GM12878 (cell line): ENCODE measurements at regions not wholly inside any gene's neighbourhood (a gene's known extent, or its start where the extent isn't known, plus 50 kb on each side); places are given as distances from the start of the nearest gene placed in this dataset.

Source experiments
- ATAC-seq: fragments of 200-7000 bp; cut with Tn5 transposase; 3 replicates; pipeline ENCODE4 v1.9.1; 2020; ENCODE audit warnings: mild to moderate bottlenecking, moderate library complexity
- BruUV-seq: library from RNA; stranded (reverse); fragments of 400-500 nt; replicated peaks from 2 replicates; lab custom pipeline; 2021; lab: Mats Ljungman, UMichigan
- CTCF ChIA-PET: fragments of 300-600 bp; sonication (Branson Sonifier 250); formaldehyde crosslinking; extraction: SDS; loops from one replicate; lab custom pipeline; 2021; ENCODE audit warnings: inconsistent platforms; lab: Yijun Ruan, JAX
- POLR2A ChIA-PET: fragments of 350-600 bp; formaldehyde crosslinking; extraction: SDS; loops from one replicate; lab custom pipeline; 2021; ENCODE audit warnings: inconsistent platforms; lab: Charles Lee
- RAD21 ChIA-PET: fragments of 300-600 bp; sonication (Branson Sonifier 250); formaldehyde crosslinking; loops from one replicate; lab custom pipeline; 2023; ENCODE audit warnings: antibody characterized with exemption; ENCODE audit not compliant: unreplicated experiment; lab: Charles Lee
- SMC1A ChIA-PET: fragments of 300-600 bp; sonication (Branson Sonifier 250); formaldehyde crosslinking; loops from one replicate; lab custom pipeline; 2023; ENCODE audit not compliant: unreplicated experiment, uncharacterized antibody; lab: Charles Lee
- DNase-seq: peaks from one replicate; pipeline ENCODE4 v3.0.0-alpha.2; 2011; ENCODE audit warnings: low read depth, low spot score
- FAIRE-seq: peaks from 3 replicates; lab custom pipeline; 2011; peaks lifted over from hg19 to GRCh38; lab: Jason Lieb, UNC
- H2AFZ ChIP-seq: 2 replicates; pipeline ENCODE4 v1.6.0; 2011; ENCODE audit warnings: low read depth, low read length, control low read depth; ENCODE audit not compliant: control insufficient read depth
- H3K27ac ChIP-seq: 2 replicates; pipeline ENCODE4 v1.5.1; 2011; ENCODE audit warnings: control low read depth; ENCODE audit not compliant: control insufficient read depth, insufficient read depth
- H3K27me3 ChIP-seq, 2 experiments: replicated peaks in 1 of 2; 2 replicates each; pipeline versions ENCODE4 v1.6.0 to v1.6.1; 2011; ENCODE audit warnings: low read length in 1 of 2; ENCODE audit not compliant: control insufficient read depth in 2 of 2, insufficient read depth in 2 of 2
- H3K36me3 ChIP-seq, 2 experiments: 2 replicates each; pipeline ENCODE4 v1.5.1; 2011; ENCODE audit warnings: low read length in 1 of 2; ENCODE audit not compliant: control insufficient read depth in 2 of 2, insufficient read depth in 2 of 2
- H3K4me1 ChIP-seq: 2 replicates; pipeline ENCODE4 v1.6.1; 2011; ENCODE audit warnings: mild to moderate bottlenecking, low read length, moderate library complexity, mixed read lengths; ENCODE audit not compliant: control insufficient read depth, insufficient read depth
- H3K4me2 ChIP-seq: 2 replicates; pipeline ENCODE4 v1.6.0; 2011; ENCODE audit warnings: control low read depth; ENCODE audit not compliant: control insufficient read depth, insufficient read depth
- H3K4me3 ChIP-seq: fragments of 200-600 bp; sonication (generic); 2 replicates; pipeline ENCODE4 v1.5.1; 2016
- H3K79me2 ChIP-seq: 2 replicates; pipeline ENCODE4 v1.6.0; 2011; ENCODE audit warnings: low read length; ENCODE audit not compliant: control insufficient read depth, insufficient read depth
- H3K9ac ChIP-seq: 2 replicates; pipeline ENCODE4 v1.8.0; 2011; ENCODE audit warnings: low read length, control low read depth, mixed read lengths; ENCODE audit not compliant: control insufficient read depth, insufficient read depth
- H3K9me3 ChIP-seq: replicated peaks from 3 replicates; pipeline ENCODE4 v1.5.1; 2011; ENCODE audit warnings: mild to moderate bottlenecking, low read length; ENCODE audit not compliant: control insufficient read depth, insufficient read depth
- H4K20me1 ChIP-seq: 2 replicates; pipeline ENCODE4 v1.6.0; 2011; ENCODE audit not compliant: control insufficient read depth, insufficient read depth
- CHD1 ChIP-seq: IDR thresholded peaks from 2 replicates; pipeline ENCODE4 v1.6.1; 2012; ENCODE audit warnings: low read depth, low read length, improper control_type of control experiment
- EZH2 ChIP-seq: IDR thresholded peaks from 2 replicates; pipeline ENCODE4 v1.6.1; 2012; ENCODE audit warnings: low read depth, mild to moderate bottlenecking, control low read depth, inconsistent platforms, low read length, borderline replicate concordance; ENCODE audit not compliant: control insufficient read depth
- POU2F2 ChIP-seq: IDR thresholded peaks from 3 replicates; pipeline ENCODE4 v1.6.1; 2011; ENCODE audit warnings: low read depth, mild to moderate bottlenecking, low read length, borderline replicate concordance
- WGBS: methylation state at CpG from one replicate; pipeline ENCODE4 v1.1.6; 2016; ENCODE audit warnings: low lambda C conversion rate; ENCODE audit not compliant: insufficient replicate concordance, insufficient coverage; ENCODE audit errors: missing lambda C conversion rate; 5-methylcytosine and 5-hydroxymethylcytosine counted together
- in situ Hi-C: fragments of 300-500 bp; cut with MboI; formaldehyde crosslinking; loops from 9 replicates; pipeline ENCODE4 v1.14.3; 2018; ENCODE audit warnings: mixed read lengths
- intact Hi-C: fragments of 100-400 bp; cut with micrococcal nuclease; formaldehyde crosslinking; loops from one replicate; pipeline ENCODE4 v1.14.2; 2022; ENCODE audit not compliant: unreplicated experiment
- TF ChIP-seq, protein P1 (sequence below): fragments of 450-650 bp; conservative IDR thresholded peaks from 2 replicates; pipeline ENCODE4 v1.6.1; 2017; ENCODE audit warnings: mild to moderate bottlenecking, moderate library complexity

GRCh38 chr13:89749888-89750287, 1597.6 kb upstream of the MIR17HG start:
- Histone ChIP-seq H3K27me3 (no peaks in the 10 kb centered on the region), H3K36me3 (no peaks in the 10 kb centered on the region), H3K27ac (no peak overlapping the region), H2AFZ (no peak overlapping the region), H4K20me1 (no peaks in the 10 kb centered on the region), H3K9me3 (no peaks in the 10 kb centered on the region), H3K4me3 (no peak overlapping the region), H3K4me2 (no peak overlapping the region), H3K9ac (no peak overlapping the region), H3K79me2 (no peaks in the 10 kb centered on the region), H3K4me1 (no peaks in the 10 kb centered on the region)
- ChIA-PET RAD21 (no interaction called here), POLR2A (no interaction called here), CTCF (no interaction called here), SMC1A (no interaction called here)
- in situ Hi-C loops, result no loop called here
- no peak for FAIRE-seq
- BruUV-seq, result no TSS peak
- no peak for DNase-seq
- TF ChIP-seq CHD1, result no peak
- no peak for ATAC-seq
- intact Hi-C loops, result no loop called here

GRCh38 chr13:89750371-89750770, 1597.1 kb upstream of the MIR17HG start:
- Histone ChIP-seq H4K20me1 (no peaks in the 10 kb centered on the region), H3K9ac (no peak overlapping the region)
- no peak for ATAC-seq
- POLR2A ChIA-PET, result no interaction called here
- TF ChIP-seq, protein P1, sequence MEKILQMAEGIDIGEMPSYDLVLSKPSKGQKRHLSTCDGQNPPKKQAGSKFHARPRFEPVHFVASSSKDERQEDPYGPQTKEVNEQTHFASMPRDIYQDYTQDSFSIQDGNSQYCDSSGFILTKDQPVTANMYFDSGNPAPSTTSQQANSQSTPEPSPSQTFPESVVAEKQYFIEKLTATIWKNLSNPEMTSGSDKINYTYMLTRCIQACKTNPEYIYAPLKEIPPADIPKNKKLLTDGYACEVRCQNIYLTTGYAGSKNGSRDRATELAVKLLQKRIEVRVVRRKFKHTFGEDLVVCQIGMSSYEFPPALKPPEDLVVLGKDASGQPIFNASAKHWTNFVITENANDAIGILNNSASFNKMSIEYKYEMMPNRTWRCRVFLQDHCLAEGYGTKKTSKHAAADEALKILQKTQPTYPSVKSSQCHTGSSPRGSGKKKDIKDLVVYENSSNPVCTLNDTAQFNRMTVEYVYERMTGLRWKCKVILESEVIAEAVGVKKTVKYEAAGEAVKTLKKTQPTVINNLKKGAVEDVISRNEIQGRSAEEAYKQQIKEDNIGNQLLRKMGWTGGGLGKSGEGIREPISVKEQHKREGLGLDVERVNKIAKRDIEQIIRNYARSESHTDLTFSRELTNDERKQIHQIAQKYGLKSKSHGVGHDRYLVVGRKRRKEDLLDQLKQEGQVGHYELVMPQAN, result no peak
- TF ChIP-seq EZH2 (no peak), POU2F2 (no peak)
- TF ChIP-seq, all 136 proteins: peak for 0
- ChIA-PET RAD21 (no interaction called here), SMC1A (no interaction called here), CTCF (interaction anchor here (0.6 kb wide), 1 partner anchor 75 kb away, joined by 3 read pairs; no protein-coding TSS in a partner anchor)
- intact Hi-C loops, result no loop called here
- no TSS peak for BruUV-seq
- DNase-seq (no peak), FAIRE-seq (no peak)
- Histone ChIP-seq H2AFZ (no peak overlapping the region), H3K27me3 (no peaks in the 10 kb centered on the region), H3K79me2 (no peaks in the 10 kb centered on the region), H3K9me3 (no peaks in the 10 kb centered on the region), H3K27ac (no peak overlapping the region), H3K4me1 (no peaks in the 10 kb centered on the region), H3K36me3 (no peaks in the 10 kb centered on the region), H3K4me3 (no peak overlapping the region), H3K4me2 (no peak overlapping the region)
- in situ Hi-C loops, result no loop called here
- 5% methylated on average over 3 of the region's 3 CpGs for WGBS
